ENCODE measurements at regions not wholly inside any gene's neighbourhood (a gene's known extent, or its start where the extent isn't known, plus 50 kb on each side); places are given as distances from the start of the nearest gene placed in this dataset.
"Not testable (repeated sequence)": the region's sequence is repeated elsewhere in the genome, so short reads cannot be mapped to it uniquely, and the experiment has no call there.

DNA sequence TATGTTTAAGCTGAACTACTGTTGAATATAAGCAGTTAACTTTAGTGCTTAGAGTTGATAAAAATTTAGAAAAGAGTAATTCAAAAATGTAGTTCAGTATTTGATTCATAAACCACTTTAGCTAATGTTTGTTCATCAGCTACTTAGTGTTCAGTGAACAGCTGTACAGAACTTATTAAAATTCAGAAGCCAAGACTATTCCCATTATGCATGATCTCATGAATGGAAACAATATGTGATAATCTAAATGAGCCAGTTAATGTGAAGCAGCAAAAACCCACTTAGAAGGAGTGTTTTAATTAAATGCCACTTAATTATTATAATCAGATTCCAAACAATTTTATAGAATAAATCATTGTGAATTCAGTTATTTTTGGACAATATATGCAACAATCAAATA, 92.9 kb upstream of the NEGR1 start:
- Histone ChIP-seq H4K20me1 (ENCODE audit: insufficient read depth) (no peaks in the 10 kb centered on the region), H2AFZ (no peak overlapping the region), H3K9me2 (ENCODE audit: insufficient read depth) (no peaks in the 10 kb centered on the region), H3K27ac (no peak overlapping the region), H3K4me2 (ENCODE audit: unreplicated experiment) (no peak overlapping the region), H3K9ac (no peak overlapping the region), H3K4me1 (ENCODE audit: insufficient read depth) (no peaks in the 10 kb centered on the region), H3K27me3 (replicated peaks; ENCODE audit: insufficient read depth) (no peaks in the 10 kb centered on the region), H3K36me3 (ENCODE audit: low read depth) (no peaks in the 10 kb centered on the region), H3F3A (ENCODE audit: insufficient read depth) (no peaks in the 10 kb centered on the region), H3K9me3 (ENCODE audit: low read depth) (no peaks in the 10 kb centered on the region), H3K79me2 (ENCODE audit: insufficient read depth) (no peaks in the 10 kb centered on the region), H3K4me3 (no peak overlapping the region)
- DNase-seq, result no peak
- in situ Hi-C loops (cut with MboI), result no loop called here
- TF ChIP-seq EZH2phosphoT487 (IDR thresholded peaks at IDR 0.05; ENCODE audit: insufficient read depth, low read depth) (no peak), EZH2 (IDR thresholded peaks at IDR 0.05; ENCODE audit: insufficient read depth, poor library complexity, severe bottlenecking) (no peak)

GRCh38 chr1:72371259-72372035, 89.1 kb upstream of the NEGR1 start:
- no peak overlapping the region for H3K27ac ChIP-seq
- WGBS, 2 experiments (ENCODE audit: low coverage in 1 of 2, low lambda C conversion rate in 2 of 2, missing lambda C conversion rate in 2 of 2), result 77 to 93% methylated on average over 3 of the region's 3 CpGs
- no peaks in the 10 kb centered on the region for H3K36me3 ChIP-seq (ENCODE audit: low read depth)
- DNase-seq, result no peak
- no peak overlapping the region for H3K4me3 ChIP-seq
- H3K79me2 ChIP-seq (ENCODE audit: insufficient read depth), result no peaks in the 10 kb centered on the region
- H4K20me1 ChIP-seq (ENCODE audit: insufficient read depth), result no peaks in the 10 kb centered on the region
- H3K9me3 ChIP-seq (ENCODE audit: low read depth), result no peaks in the 10 kb centered on the region
- no peak overlapping the region for H2AFZ ChIP-seq
- in situ Hi-C loops (cut with MboI), result no loop called here
- H3F3A ChIP-seq (ENCODE audit: insufficient read depth), result no peaks in the 10 kb centered on the region
- peaks cover 3% of the 10 kb centered on the region; the same call in 1 of the 2 replicates for H3K4me1 ChIP-seq (ENCODE audit: insufficient read depth)
- 0 out of 2 replicates have a peak, but pooled peaks cover 4% of the 10 kb centered on the region for H3K9me2 ChIP-seq (ENCODE audit: insufficient read depth)
- no peaks in the 10 kb centered on the region for H3K27me3 ChIP-seq (replicated peaks; ENCODE audit: insufficient read depth)
- no peak overlapping the region for H3K4me2 ChIP-seq (ENCODE audit: unreplicated experiment)
- TF ChIP-seq EZH2 (IDR thresholded peaks at IDR 0.05; ENCODE audit: insufficient read depth, poor library complexity, severe bottlenecking) (no peak), EZH2phosphoT487 (IDR thresholded peaks at IDR 0.05; ENCODE audit: insufficient read depth, low read depth) (no peak)
- H3K9ac ChIP-seq, result no peak overlapping the region

- H3F3A ChIP-seq (ENCODE audit: insufficient read depth); H3K9me3 ChIP-seq (ENCODE audit: low read depth); H3K27me3 ChIP-seq (replicated peaks; ENCODE audit: insufficient read depth); H3K27ac ChIP-seq; H3K36me3 ChIP-seq (ENCODE audit: low read depth); in situ Hi-C loops (cut with MboI); H3K4me3 ChIP-seq; H3K9me2 ChIP-seq (ENCODE audit: insufficient read depth); H3K4me1 ChIP-seq (ENCODE audit: insufficient read depth); H2AFZ ChIP-seq; H3K9ac ChIP-seq; H3K79me2 ChIP-seq (ENCODE audit: insufficient read depth); H4K20me1 ChIP-seq (ENCODE audit: insufficient read depth); H3K4me2 ChIP-seq (ENCODE audit: unreplicated experiment); DNase-seq: not testable (repeated sequence)
- WGBS, 2 experiments (ENCODE audit: low coverage in 1 of 2, low lambda C conversion rate in 2 of 2, missing lambda C conversion rate in 2 of 2), result 87 to 88% methylated on average over 3 of the region's 3 CpGs
Measured at GRCh38 chr1:72370836-72371235, 88.5 kb upstream of the NEGR1 start.

DNA sequence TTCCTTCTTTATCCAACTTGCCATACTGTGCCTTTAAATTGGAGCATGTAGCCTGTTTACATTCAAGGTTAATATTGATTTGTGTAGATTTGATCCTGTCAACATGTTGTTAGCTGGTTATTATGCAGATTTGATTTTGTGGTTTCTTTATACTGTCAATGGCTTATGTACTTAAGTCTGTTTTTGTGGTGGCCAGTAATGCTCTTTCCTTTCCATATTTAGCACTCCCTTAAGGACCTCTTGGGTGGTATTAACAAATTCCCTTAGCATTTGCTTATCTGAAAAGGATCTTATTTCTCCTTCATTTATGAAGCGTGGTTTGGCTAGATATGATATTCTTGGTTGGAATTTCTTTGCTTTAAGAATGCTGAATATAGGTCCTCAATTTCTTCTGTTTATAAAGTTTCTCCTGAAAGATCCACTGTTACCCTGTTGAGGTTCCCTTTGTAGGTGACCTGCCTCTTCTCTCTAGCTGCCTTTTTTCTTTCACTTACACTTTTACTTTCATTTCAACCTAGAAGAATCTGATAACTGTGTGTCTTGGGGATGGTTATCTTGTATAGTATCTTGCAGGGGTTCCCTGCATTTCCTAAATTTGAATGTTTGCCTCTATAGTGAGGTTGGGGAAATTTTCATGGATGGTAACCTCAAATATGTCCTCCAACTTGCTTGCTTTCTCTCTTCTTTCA, 86.9 kb upstream of the NEGR1 start:
- H3K79me2 ChIP-seq (ENCODE audit: insufficient read depth), result no peaks in the 10 kb centered on the region
- no peaks in the 10 kb centered on the region for H3K9me3 ChIP-seq (ENCODE audit: low read depth)
- no peaks in the 10 kb centered on the region for H4K20me1 ChIP-seq (ENCODE audit: insufficient read depth)
- 0 out of 2 replicates have a peak, but pooled peaks cover 4% of the 10 kb centered on the region for H3K9me2 ChIP-seq (ENCODE audit: insufficient read depth)
- in situ Hi-C loops (cut with MboI), result no loop called here
- H3K27ac ChIP-seq, result no peak overlapping the region
- H3K36me3 ChIP-seq (ENCODE audit: low read depth), result no peaks in the 10 kb centered on the region
- TF ChIP-seq EZH2phosphoT487 (IDR thresholded peaks at IDR 0.05; ENCODE audit: insufficient read depth, low read depth) (no peak), EZH2 (IDR thresholded peaks at IDR 0.05; ENCODE audit: insufficient read depth, poor library complexity, severe bottlenecking) (no peak)
- H3F3A ChIP-seq (ENCODE audit: insufficient read depth), result no peaks in the 10 kb centered on the region
- no peak overlapping the region for H2AFZ ChIP-seq
- peaks cover 5% of the 10 kb centered on the region; the same call in 1 of the 2 replicates for H3K4me1 ChIP-seq (ENCODE audit: insufficient read depth)
- 82% methylated on average over 1 of the region's 1 CpG for WGBS, 2 experiments (ENCODE audit: low coverage in 1 of 2, low lambda C conversion rate in 2 of 2, missing lambda C conversion rate in 2 of 2)
- DNase-seq, result no peak
- no peak overlapping the region for H3K4me2 ChIP-seq (ENCODE audit: unreplicated experiment)
- H3K9ac ChIP-seq, result no peak overlapping the region
- H3K27me3 ChIP-seq (replicated peaks; ENCODE audit: insufficient read depth), result no peaks in the 10 kb centered on the region
- no peak overlapping the region for H3K4me3 ChIP-seq
